ENCODE measurements at regions not wholly inside any gene's neighbourhood (a gene's known extent, or its start where the extent isn't known, plus 50 kb on each side); places are given as distances from the start of the nearest gene placed in this dataset.
"Not testable (repeated sequence)": the region's sequence is repeated elsewhere in the genome, so short reads cannot be mapped to it uniquely, and the experiment has no call there.

DNA sequence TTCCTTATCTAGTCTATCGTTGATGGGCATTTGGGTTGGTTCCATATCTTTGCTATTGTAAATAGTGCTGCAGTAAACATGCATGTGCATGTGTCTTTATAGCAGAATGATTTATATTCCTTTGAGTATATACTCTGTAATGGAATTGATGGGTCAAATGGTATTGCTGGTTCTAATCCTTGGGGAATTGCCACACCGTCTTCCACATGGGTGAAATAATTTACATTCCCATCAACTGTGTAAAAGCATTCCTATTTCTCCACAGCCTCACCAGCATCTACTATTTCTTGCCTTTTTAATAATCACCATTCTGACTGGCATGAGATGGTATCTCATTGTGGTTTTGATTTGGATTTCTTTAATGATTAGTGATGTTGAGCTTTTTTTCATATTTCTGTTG lies 430.5 kb upstream of the TMPRSS15 start:
- DNase-seq = not testable (repeated sequence)

DNA sequence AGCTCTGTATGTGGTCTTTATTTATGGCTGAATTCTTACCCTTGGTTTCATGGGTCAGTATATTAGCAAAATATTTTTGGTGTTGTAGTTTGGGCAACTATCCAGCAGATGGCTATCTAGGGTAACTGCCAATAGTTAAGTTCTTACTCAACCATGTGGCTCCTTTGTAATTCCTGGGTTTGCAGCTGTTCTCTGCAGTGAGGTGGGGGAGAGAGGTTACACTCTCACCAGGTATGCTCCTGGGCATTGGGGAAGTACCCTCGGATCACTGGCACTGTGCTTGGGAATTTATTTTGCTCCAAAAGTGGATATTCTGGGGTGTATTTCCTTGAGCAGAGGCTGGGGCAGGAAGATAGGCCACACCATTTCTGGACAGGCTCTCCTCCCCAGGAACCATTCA lies 436.7 kb upstream of the TMPRSS15 start:
- no peak for DNase-seq

- not testable (repeated sequence) for DNase-seq
These were observed 454.0 kb upstream of the TMPRSS15 start for GRCh38 chr21:18857606-18858005.

- no peak for DNase-seq
These were observed 465.5 kb upstream of the TMPRSS15 start for GRCh38 chr21:18869104-18869503.

DNA sequence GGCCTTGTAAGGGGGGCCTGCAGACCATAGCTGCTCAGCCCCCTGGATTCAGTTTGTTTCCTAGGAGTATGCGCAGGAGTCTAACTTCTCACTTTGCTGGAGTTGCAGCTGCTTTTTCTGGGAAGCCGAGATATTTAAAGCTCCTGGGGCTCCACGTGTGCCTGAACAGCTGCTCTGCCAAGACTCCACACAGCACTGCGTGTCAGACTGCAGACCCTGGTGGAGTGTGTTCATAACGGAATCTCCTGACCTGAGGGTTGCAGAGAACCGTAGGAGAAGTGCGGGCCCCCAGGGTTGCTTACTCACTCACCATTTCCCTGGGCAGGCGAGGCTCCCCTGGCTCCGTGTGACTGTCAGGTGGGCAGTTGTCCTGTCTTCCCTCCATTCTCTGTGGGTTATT lies 474.3 kb upstream of the TMPRSS15 start:
- DNase-seq = no peak

GRCh38 chr21:18887922-18888602 lies 484.5 kb upstream of the TMPRSS15 start:
- DNase-seq = no peak

DNA sequence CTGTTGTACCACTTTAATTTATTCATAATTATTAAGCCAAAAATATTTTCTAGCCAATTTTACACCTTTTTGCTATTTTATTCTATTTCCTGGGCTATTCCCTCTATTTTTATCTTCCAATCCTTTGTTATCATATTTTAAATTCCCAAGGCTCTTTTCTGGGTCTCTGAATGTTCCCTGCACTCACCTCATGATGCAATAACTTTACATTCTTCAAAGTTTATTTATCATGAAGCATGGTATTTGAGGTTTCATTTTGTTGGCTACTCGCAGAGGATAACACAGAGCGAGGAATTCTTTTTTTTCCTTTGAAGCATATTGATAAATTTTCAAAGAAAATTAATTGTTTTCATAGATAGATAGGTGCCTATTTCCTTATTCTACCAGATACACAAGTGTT lies 489.8 kb upstream of the TMPRSS15 start:
- no peak for DNase-seq

DNA sequence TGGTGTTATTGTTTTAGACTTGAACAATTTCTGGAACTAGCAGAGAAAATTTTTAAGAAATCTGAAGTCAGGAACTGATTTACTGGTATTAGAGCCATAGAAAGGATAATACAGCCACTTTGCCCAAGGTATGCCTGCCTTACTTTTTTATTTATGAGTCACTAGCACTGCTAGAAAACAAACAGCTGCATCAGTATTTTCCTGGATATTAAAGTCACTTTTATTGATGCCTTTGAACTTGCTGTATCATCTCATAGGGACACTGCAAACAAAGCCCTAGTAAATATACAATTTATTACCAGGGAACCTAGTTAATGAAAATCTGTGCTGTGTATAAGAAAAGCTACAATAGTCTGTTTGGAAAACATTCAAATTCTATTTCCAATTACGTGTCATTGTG lies 490.8 kb upstream of the TMPRSS15 start:
- DNase-seq = no peak

DNA sequence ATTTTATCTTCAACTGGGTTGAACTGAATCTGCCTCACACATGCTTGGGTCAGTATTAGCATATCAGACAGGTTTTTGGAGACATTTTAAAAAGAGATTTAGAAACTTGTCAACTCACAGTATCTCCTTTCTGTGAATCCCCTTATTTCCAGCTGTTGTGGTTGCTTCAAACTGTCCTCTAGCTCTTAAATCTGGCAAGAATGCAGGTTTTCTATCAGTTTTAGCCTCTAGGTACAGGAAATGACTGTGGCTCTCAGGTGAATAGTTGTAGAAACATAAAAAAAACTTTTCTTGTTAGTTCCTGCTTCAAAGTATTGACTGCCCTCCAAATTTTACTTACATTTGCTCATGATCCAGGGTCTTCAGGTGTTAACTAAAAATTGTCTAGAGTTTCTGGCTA lies 495.7 kb upstream of the TMPRSS15 start:
- no peak for DNase-seq

DNA sequence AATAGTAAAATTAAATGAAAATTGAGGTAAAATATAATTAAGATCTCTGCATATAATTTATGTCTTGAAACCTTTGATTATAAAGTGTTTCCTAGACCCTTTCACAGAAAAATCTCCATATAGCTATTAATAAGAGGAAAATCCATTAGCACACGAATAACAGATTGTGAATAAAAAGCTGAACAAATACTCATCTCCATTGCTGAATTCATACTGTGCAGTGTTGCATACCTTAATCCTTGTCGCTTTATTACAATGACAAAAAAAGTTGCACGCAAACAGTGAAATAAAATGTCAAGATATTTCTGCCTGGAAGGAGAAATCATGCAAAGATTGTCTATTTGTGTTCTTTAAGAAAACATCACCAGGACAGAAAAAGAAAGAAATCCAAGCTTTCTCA lies 499.1 kb upstream of the TMPRSS15 start:
- DNase-seq = no peak

DNA sequence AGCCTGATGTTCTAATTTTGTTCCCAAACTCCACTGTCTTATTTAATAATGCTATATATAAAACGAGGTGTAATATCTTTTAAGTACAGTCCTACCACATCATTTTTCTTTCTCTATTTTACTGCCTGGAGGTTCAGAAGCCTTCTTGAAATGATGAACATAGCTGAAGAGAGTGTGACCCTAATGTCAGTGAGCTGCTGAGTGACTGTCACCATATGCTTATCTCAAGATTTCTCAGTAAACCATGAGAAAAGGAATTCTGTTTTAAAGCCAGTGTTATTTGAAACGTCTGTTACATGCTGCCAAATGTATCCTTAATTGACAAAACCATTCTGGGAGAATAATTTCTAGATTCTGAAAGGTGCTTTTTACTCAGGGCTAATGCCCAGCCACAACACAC lies 503.5 kb upstream of the TMPRSS15 start:
- DNase-seq = no peak

DNA sequence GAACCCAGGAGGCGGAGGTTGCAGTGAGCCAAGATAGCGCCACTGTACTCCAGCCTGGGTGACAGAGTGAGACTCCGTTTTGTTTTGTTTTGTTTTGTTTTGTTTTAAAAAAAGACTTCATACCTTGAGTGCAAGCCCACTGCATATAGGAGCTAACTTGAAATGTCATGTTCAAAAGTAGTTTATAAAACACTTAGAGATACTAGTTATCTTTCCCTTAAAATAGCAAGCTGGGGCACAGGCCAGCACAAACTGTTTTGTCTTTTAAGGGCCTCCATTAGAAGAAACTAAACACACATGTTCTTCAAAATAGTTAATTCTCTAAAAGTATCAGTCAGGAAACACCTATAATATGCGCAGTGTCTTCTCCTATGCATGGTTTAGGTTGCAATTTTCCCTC lies 505.1 kb upstream of the TMPRSS15 start:
- no peak for DNase-seq

GRCh38 chr21:18913914-18914313 lies 510.3 kb upstream of the TMPRSS15 start:
- no peak for DNase-seq

DNA sequence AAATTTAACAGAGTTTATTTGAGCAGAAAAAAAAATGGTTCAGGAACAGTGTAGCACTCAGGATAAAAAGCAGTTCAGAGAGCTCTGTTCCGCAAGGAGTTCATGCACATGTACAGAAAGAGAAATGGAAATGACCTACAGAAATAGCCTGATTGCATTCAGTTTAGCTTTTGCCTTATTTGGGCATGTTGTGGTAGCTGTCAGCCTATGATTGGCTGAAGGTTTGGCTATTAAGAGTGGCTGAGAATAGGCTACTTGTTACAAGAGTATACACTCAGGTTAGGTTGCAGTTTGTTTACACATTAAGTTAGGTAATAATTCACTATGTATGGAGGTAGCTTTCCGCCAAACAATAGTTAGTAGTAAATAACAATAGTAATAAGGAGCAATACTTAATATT lies 511.0 kb upstream of the TMPRSS15 start:
- no peak for DNase-seq

DNA sequence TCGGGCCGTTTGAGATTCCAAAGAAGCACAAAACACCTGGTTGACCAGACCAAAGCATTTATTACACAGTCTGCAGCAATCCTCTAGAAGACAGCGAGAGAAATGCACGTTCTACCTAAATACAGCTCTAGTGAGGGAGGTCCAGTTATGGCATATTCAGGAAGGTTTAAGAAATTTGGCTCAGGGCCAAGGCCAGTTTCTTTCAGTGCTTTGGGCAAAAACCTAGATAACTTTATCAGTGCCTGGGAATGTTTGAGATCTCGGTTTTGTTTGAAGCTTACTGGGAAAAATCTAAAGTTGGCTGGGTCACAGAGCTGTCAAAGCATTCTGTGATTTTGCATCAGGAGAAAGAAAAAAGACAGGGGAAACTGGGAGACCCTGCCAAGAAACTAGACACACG lies 514.0 kb upstream of the TMPRSS15 start:
- no peak for DNase-seq

DNA sequence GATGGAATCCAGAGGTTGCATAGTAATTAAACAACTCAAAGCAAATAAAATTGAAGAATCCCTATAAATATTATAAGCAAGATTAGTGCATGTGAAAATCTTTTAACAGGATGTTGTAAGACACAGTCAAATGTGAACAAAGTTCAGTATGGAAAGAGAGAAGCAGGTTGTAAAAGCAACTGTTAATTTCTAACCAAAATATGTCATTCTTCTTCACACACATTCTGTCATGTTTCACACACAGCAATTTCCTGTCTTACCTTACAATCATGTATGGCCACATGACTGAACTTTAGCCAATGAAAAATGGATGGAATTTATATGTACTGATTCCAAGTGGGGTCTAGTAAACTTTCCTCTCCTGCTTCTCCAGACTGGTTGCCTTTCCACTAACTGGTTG lies 527.7 kb upstream of the TMPRSS15 start:
- DNase-seq = no peak

- no peak for DNase-seq
These were observed 533.8 kb upstream of the TMPRSS15 start for GRCh38 chr21:18937337-18937736.

DNA sequence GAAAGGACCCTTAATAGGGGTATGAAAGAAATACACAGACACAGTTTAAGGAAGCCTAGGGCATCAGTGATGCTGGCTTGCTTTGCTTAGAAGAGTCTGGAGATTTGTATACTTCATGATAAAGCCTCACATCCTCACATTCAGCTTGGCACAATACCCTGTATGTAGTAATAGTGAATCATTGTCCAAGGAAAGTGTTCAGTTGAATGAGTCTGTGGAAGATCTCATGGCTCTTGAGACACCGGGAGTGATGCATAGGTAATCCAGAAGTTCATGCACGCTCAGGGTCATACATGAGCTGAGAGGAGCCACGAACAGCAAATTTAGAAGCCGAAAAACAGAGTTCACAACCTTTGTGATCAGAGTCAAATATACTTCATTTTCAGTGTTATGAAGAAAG lies 537.2 kb upstream of the TMPRSS15 start:
- DNase-seq = no peak

GRCh38 chr21:18950045-18950740 lies 546.6 kb upstream of the TMPRSS15 start:
- DNase-seq = no peak

DNA sequence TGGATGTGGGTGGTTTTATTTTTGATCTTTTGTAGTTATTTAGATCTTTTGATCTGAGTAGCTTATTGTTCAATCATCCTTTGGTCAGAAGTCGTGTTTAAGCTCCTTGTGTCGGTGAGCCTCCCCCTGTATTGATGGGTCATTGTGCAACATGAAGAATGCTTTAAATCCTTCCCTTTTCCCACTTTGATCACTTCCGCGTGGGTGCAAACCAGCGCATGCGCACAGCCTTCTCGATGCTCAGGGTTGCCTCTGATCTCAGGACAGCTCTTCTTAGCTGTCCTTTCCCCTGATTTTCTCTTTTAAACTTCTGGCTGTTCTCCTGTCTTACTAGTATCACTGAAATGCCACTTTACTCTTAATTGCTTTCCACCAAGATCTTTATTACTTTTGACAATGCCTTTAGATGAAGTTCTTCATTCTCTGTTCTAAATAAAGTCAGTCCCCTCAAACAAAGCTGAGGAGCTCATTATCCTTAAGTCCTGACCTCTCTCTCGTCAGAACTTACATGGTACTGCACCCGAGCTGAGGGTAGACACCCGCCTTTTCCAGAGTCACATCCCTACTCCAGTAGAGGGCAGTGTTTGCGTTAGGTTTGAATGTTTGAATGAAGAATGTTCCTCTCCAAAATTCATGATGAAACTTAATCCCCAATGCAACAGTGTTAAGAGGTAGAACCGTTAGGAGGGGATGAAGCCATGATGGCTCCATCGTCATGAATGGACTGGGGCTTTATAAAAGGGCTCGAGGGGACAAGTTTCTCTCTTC lies 547.9 kb upstream of the TMPRSS15 start:
- DNase-seq = no peak

DNA sequence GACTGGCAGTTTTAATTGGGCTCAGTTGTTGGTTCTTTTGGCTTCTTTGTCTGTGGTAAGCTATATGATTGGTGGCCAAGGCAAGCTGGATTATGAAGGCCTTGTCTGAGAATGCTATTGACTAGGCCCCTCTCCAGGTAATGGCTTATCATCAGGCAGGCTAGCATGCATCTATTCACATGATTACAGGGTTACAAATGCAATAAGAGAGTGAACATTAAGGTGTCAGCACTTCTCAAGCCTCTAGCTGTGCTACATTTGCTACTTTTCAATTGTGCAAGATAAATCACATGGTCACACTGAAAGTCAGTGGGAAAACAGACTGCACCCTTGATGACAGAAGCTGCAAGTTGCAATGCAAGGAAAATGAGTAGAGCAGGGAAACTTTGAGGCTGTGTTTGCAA lies 550.9 kb upstream of the TMPRSS15 start:
- no peak for DNase-seq

GRCh38 chr21:18959817-18960216 lies 556.2 kb upstream of the TMPRSS15 start:
- DNase-seq = no peak

- no peak for DNase-seq
These were observed 556.7 kb upstream of the TMPRSS15 start for GRCh38 chr21:18960306-18960705.

DNA sequence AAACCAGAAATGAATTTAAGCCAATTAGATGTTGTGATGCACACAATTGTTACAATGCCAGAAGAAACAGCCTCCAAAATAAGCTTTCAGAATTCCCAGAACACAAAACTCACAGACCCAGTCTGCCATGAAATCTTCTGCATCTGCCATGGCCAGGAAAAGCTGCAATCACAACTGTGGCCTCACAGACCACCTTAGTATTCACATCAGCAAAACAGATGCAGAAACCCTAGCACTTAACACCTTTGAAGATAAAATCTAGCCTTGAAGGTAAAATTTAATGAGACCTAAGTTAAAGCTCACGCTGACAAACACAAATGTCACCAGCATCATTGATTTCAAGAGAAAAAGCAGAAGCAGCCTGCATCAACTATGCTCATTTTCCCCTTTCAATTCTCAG lies 566.8 kb upstream of the TMPRSS15 start:
- DNase-seq = no peak

All from CD4-positive, alpha-beta T cell treated with Interleukin-17A for 4 hours (primary cell).